GM23338 (cell line): ENCODE measurements at regions not wholly inside any gene's neighbourhood (a gene's known extent, or its start where the extent isn't known, plus 50 kb on each side); places are given as distances from the start of the nearest gene placed in this dataset.

Experiments
- ATAC-seq: fragments of 200-7000 bp; cut with Tn5 transposase; 3 replicates; pipeline ENCODE4 v1.9.1; 2020
- DNase-seq: peaks from one replicate; pipeline ENCODE4 v3.0.0-alpha.2; 2015; ENCODE audit warnings: low spot score
- H2AFZ ChIP-seq: fragments of 200-600 bp; sonication (generic); 2 replicates; pipeline ENCODE4 v1.8.0; 2016; ENCODE audit warnings: antibody characterized with exemption, mild to moderate bottlenecking, moderate library complexity
- H3F3A ChIP-seq: fragments of 200-600 bp; sonication (generic); replicated peaks from 2 replicates; pipeline ENCODE4 v1.8.0; 2017; ENCODE audit warnings: antibody characterized with exemption, mixed run types, low read depth
- H3K27ac ChIP-seq: fragments of 200-600 bp; sonication (generic); 2 replicates; pipeline ENCODE4 v1.6.1; 2016; ENCODE audit warnings: low read depth
- H3K27me3 ChIP-seq: fragments of 200-600 bp; sonication (generic); 2 replicates; pipeline ENCODE4 v1.8.0; 2016; ENCODE audit warnings: mild to moderate bottlenecking, mixed run types, moderate library complexity; ENCODE audit not compliant: insufficient read depth
- H3K36me3 ChIP-seq: fragments of 200-600 bp; sonication (generic); 2 replicates; pipeline ENCODE4 v1.8.0; 2016; ENCODE audit warnings: mild to moderate bottlenecking; ENCODE audit not compliant: insufficient read depth
- H3K4me1 ChIP-seq: fragments of 200-600 bp; sonication (generic); 2 replicates; pipeline ENCODE4 v1.8.0; 2016; ENCODE audit warnings: mild to moderate bottlenecking, moderate library complexity; ENCODE audit not compliant: insufficient read depth
- H3K4me2 ChIP-seq: fragments of 200-600 bp; sonication (generic); 2 replicates; pipeline ENCODE4 v1.7.1; 2017; ENCODE audit warnings: mixed run types
- H3K4me3 ChIP-seq: fragments of 200-600 bp; sonication (generic); 2 replicates; pipeline ENCODE4 v1.6.1; 2016; ENCODE audit warnings: mixed run types
- H3K79me2 ChIP-seq: fragments of 200-600 bp; sonication (generic); replicated peaks from 2 replicates; pipeline ENCODE4 v1.8.0; 2017; ENCODE audit warnings: mild to moderate bottlenecking; ENCODE audit not compliant: insufficient read depth
- H3K9me2 ChIP-seq: fragments of 200-600 bp; sonication (generic); 2 replicates; pipeline ENCODE4 v1.8.0; 2017; ENCODE audit not compliant: insufficient read depth
- H4K20me1 ChIP-seq: fragments of 200-600 bp; sonication (generic); replicated peaks from 2 replicates; pipeline ENCODE4 v1.8.0; 2017; ENCODE audit warnings: mild to moderate bottlenecking; ENCODE audit not compliant: insufficient read depth
- H3K27ac Mint-ChIP-seq: 2 replicates; pipeline ENCODE4 v1.8.0; 2020; ENCODE audit warnings: inconsistent platforms, mild to moderate bottlenecking, moderate library complexity, mixed read lengths
- H3K27me3 Mint-ChIP-seq: 3 replicates; pipeline ENCODE4 v1.8.0; 2022; ENCODE audit warnings: low read depth, mild to moderate bottlenecking, moderate library complexity, mixed read lengths, inconsistent platforms; ENCODE audit not compliant: insufficient read depth, poor library complexity
- H3K36me3 Mint-ChIP-seq: 3 replicates; pipeline ENCODE4 v1.8.0; 2021; ENCODE audit warnings: low read depth, mild to moderate bottlenecking, inconsistent platforms, moderate library complexity, mixed read lengths
- H3K4me1 Mint-ChIP-seq: 3 replicates; pipeline ENCODE4 v1.8.0; 2020; ENCODE audit warnings: mild to moderate bottlenecking, inconsistent platforms, mixed read lengths
- H3K4me3 Mint-ChIP-seq: 3 replicates; pipeline ENCODE4 v1.8.0; 2021; ENCODE audit warnings: moderate library complexity, mild to moderate bottlenecking, inconsistent platforms, mixed read lengths
- H3K9me3 Mint-ChIP-seq: 3 replicates; pipeline ENCODE4 v1.8.0; 2020; ENCODE audit warnings: moderate library complexity, mild to moderate bottlenecking, inconsistent platforms, mixed read lengths
- CREB1 ChIP-seq: fragments of 250-450 bp; sonication (Bioruptor Pico); IDR thresholded peaks from 2 replicates; pipeline ENCODE4 v1.5.0; 2020; ENCODE audit warnings: low read depth, mild to moderate bottlenecking, moderate library complexity
- JUNB ChIP-seq: IDR thresholded peaks from one replicate; pipeline ENCODE4 v1.6.1; 2016; ENCODE audit warnings: antibody characterized with exemption; ENCODE audit not compliant: unreplicated experiment
- POLR2AphosphoS5 ChIP-seq: IDR thresholded peaks from 2 replicates; pipeline ENCODE4 v1.6.1; 2016; ENCODE audit warnings: antibody characterized with exemption, low read depth
- REST ChIP-seq: IDR thresholded peaks from one replicate; pipeline ENCODE4 v1.6.1; 2018; ENCODE audit warnings: antibody characterized with exemption; ENCODE audit not compliant: unreplicated experiment
- STAT1 ChIP-seq: IDR thresholded peaks from one replicate; pipeline ENCODE4 v1.6.1; 2016; ENCODE audit warnings: antibody characterized with exemption; ENCODE audit not compliant: unreplicated experiment
- ZNF462 ChIP-seq: fragments of 250-450 bp; sonication (Bioruptor Pico); IDR thresholded peaks from 2 replicates; pipeline ENCODE4 v1.5.0; 2020; ENCODE audit warnings: mild to moderate bottlenecking, moderate library complexity
- TF ChIP-seq, protein P1 (sequence below), 2 experiments: fragments of 200-600 bp in 1 of 2; sonication (generic) in 1 of 2; conservative IDR thresholded peaks; 2 replicates each; pipeline versions ENCODE4 v1.5.1 to v1.6.1; 2016 to 2017; ENCODE audit warnings: antibody characterized with exemption in 2 of 2, low read depth in 2 of 2, mild to moderate bottlenecking in 2 of 2, moderate library complexity in 1 of 2

- TF ChIP-seq JUNB: no peak
- TF ChIP-seq CREB1 (CRISPR knock-in tag): no peak
- TF ChIP-seq POLR2AphosphoS5: no peak
- TF ChIP-seq, protein P1, sequence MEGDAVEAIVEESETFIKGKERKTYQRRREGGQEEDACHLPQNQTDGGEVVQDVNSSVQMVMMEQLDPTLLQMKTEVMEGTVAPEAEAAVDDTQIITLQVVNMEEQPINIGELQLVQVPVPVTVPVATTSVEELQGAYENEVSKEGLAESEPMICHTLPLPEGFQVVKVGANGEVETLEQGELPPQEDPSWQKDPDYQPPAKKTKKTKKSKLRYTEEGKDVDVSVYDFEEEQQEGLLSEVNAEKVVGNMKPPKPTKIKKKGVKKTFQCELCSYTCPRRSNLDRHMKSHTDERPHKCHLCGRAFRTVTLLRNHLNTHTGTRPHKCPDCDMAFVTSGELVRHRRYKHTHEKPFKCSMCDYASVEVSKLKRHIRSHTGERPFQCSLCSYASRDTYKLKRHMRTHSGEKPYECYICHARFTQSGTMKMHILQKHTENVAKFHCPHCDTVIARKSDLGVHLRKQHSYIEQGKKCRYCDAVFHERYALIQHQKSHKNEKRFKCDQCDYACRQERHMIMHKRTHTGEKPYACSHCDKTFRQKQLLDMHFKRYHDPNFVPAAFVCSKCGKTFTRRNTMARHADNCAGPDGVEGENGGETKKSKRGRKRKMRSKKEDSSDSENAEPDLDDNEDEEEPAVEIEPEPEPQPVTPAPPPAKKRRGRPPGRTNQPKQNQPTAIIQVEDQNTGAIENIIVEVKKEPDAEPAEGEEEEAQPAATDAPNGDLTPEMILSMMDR (conservative IDR thresholded peaks at IDR 0.05; ENCODE audit: low read depth in 2 of 2): no peak
- TF ChIP-seq ZNF462: no peak
Measured at GRCh38 chr9:30995956-30996738, 1388.3 kb upstream of the ACO1 start (continued).

- H3K4me3 ChIP-seq: no peak overlapping the region
- Mint-ChIP-seq H3K4me3 (no peak overlapping the region), H3K4me1 (no peaks in the 10 kb centered on the region), H3K36me3 (peaks cover 5% of the 10 kb centered on the region; the same call in 2 of the 3 replicates), H3K9me3 (peaks cover 21% of the 10 kb centered on the region; the same call in 2 of the 3 replicates), H3K27ac (no peak overlapping the region), H3K27me3 (peaks cover 2% of the 10 kb centered on the region)
- H3K27me3 ChIP-seq: no peaks in the 10 kb centered on the region
- H4K20me1 ChIP-seq: no peaks in the 10 kb centered on the region
- H3K4me2 ChIP-seq: no peak overlapping the region
- DNase-seq (no peak), ATAC-seq (no peak)
- H2AFZ ChIP-seq: no peak overlapping the region
- no peak for TF ChIP-seq STAT1
- TF ChIP-seq CREB1 (CRISPR knock-in tag): no peak
- no peak for TF ChIP-seq REST
- no peak overlapping the region for H3K27ac ChIP-seq
- H3F3A ChIP-seq: no peaks in the 10 kb centered on the region
- no peaks in the 10 kb centered on the region for H3K36me3 ChIP-seq
- H3K4me1 ChIP-seq: no peaks in the 10 kb centered on the region
- H3K9me2 ChIP-seq: no peaks in the 10 kb centered on the region; the same call in 1 of the 2 replicates
- no peaks in the 10 kb centered on the region for H3K79me2 ChIP-seq
Measured at GRCh38 chr9:30996761-30997160, 1387.7 kb upstream of the ACO1 start.
